ENCODE measurements at regions not wholly inside any gene's neighbourhood (a gene's known extent, or its start where the extent isn't known, plus 50 kb on each side); places are given as distances from the start of the nearest gene placed in this dataset.
"Not testable (repeated sequence)": the region's sequence is repeated elsewhere in the genome, so short reads cannot be mapped to it uniquely, and the experiment has no call there.

DNA sequence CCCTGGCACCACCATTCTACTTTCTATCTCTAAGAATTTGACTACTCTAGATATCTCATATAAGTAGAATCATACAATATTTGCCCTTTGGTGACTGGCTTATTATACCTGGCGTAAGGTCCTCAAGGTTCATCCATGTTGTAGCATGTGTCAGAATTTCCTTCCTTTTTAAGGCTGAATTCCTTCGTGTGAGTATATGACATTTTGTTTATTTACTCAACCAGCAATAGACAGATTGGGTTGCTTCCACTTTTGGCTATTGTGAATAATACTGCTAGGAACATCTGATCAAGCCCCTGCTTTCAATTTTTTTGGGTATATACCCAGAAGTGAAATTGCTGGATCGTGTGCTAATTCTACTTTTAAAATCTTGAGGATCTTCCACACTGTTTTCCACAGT lies 232.8 kb upstream of the MCHR2 start:
- no peak for DNase-seq (ENCODE audit: low read depth)

DNA sequence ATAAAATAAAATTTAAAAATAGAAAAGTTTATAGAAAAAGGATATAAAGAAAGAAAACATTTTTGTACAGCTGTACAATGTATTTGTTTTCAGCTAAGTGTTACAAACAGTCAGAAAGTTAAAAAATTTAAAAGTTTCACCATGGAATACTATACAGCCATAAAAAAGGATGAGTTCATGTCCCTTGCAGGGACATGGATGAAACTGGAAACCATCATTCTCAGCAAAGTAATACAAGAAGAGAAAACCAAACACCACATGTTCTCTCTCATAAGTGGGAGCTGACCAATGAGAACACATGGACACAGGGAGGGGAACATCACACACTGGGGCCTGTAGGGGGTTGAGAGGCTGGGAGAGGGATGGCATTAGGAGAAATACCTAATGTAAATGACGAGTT lies 229.9 kb upstream of the MCHR2 start:
- not testable (repeated sequence) for DNase-seq (ENCODE audit: low read depth)

DNA sequence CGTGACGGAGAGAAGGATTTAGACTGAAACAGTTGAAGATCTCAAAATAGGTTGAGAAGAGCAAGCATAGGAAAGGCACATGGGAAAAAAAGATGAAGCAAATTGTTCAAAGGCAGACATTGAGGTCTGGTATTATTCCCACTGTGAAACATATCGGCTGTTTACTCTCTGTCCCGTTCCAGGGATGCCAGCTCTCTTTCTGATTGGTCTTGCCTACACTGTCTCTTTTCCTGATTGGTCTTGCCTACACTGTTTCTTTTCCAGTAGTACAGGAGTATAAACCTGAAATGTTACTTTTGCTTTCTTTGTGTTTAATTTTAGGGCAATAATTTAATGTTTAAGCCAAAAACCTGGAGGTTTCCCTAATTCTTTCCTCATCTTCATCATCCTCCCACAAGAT lies 226.5 kb upstream of the MCHR2 start:
- DNase-seq (ENCODE audit: low read depth) = no peak

DNA sequence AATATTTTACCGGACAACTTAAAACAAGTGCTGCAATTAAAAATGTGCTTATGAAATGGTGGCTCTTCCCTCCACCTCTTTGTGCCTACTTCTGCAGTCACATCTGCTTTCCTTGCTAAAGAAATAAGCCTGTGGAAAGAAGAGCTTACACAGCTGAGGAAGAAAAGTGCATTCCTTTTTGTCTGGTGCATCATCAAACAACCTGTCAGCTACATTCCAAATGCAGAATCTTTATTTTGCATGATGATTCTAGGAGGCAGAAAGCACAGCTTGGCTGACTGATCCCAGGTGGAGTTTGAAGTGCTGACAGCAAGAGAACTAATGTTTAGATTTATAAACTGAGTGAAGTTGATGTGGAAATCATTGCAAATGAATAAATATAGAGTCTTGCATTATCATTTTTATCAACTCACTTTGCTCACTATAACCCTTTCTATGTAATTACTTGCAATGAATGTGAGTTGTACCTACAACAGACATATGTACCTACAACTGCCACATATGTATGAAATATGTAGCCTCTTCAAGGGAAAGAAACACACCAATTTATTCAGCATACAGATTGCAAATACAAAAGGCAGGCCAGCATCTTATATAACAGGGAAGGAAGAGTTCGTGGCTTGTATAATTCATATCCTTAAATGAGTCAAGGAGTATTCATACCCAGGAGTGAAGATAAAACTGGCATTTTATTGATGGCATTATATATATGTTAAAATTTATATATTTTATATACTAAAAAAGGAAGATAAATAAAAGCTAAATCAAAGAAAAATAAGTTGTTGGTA lies 223.4 kb upstream of the MCHR2 start:
- DNase-seq (ENCODE audit: low read depth) = no peak

DNA sequence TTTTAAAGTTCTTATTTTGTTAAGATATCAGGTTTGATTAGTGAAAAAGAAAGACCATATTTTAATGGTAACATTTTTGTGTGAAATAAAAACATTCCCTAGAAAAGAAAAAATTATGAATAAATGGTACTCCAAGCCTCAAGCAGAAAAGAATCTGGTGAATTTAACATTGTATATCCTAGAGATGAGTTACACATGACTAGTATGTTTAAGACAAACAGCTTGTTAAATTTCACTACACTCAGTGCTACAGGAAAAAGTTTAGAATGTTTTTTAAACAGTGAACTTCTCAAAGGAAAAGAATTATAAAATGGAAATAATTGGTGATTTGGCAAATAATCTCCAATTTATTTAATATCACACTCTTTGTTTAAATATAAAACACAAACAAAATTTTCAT lies 222.7 kb upstream of the MCHR2 start:
- DNase-seq (ENCODE audit: low read depth) = no peak

DNA sequence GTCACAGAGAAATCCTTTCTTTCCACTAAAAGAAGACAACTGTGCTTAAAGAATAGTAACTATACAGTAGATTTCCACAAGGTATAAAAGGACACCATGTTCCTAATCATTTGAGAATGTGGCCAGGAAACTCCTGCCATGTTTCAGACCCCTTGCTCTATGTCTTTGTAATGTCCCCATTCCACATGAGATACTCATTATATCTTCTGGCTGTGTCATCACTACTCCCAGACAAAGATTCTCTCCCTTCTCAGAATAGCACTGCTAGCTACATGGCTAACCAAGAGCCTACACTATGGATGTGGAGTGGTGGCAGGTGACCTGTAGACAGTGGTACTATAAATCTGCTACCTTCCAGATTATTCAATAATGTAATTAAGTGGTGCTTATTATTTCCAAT lies 218.1 kb upstream of the MCHR2 start:
- no peak for DNase-seq (ENCODE audit: low read depth)

DNA sequence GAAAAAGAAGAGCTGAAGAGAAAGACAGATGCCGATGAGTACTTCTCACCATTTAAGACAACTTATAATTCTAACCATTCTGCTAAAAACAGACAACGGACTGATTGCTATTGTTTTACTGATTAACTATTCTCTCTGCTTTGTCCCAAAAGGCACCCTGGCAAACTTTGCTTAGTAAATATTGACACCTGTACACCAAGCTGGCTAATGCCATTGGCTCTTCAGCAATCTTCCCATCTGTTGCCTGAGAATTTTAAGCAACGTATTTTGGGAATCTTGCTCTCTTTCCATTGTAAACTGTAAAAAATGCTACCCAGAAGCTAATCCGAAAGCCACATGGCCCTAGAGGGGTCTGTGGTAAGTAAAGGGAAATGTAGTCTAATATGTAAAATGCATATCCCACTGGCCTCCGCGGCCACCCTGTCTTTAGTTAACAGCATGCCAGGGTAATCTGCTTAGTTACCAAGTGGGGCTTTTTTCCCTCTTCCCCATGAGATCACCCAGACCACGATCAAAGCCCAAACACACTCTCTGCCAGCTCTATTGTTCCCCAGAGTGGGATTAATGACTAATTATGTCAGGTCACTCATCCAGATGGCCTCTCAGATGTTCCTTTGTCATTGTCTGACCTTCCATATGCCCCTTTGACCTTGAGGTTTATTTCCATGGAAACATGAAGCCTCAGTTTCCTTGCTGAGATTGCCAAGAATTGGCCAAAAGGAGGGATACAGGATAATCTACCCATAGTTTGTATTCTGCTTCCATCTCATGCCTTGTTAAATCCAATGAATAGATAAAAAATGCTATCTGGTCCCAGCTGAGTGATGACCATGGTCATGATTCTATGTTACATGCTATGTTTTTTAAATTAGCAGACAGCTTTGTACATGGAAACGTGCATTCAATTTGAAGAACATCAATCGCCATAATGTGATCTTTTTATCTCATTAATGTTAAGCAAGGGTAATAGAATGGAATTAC lies 216.4 kb upstream of the MCHR2 start:
- DNase-seq (ENCODE audit: low read depth) = no peak

DNA sequence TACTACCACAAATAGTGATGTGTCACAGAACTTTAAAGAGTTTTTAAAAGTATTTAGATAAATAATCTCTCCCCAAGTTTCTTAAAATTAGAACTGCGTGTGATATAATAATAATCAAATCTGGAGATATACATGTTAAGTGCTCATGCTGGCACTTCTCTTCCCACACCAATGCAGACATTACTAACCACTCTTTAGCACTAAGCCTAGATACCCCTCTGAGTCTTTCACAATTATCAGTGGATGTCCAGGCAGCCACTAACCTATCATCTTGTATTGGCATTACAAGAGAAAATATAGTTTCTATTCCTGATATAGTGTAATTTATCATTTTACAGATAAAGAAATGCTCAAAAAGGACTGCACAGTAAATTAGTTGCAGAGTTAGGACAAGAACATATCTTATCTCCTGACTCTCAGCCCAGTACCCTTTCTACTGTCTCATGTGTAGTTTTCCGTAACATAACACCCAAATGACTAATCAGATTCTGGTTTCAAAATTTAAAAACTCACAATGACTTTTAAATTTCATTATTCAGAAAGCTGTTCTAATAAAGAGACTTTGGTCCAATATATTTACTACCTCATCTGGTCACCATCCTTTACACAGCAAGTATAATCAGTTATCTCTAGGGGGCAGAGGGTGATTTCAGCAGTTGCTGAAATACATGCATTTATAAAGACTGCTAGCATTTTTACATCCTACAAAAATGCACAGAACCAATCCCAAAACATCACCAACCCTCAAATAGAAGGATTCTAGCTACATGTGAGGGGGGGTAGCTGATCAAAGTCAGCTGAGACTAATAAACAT lies 215.5 kb upstream of the MCHR2 start:
- no peak for DNase-seq (ENCODE audit: low read depth)

DNA sequence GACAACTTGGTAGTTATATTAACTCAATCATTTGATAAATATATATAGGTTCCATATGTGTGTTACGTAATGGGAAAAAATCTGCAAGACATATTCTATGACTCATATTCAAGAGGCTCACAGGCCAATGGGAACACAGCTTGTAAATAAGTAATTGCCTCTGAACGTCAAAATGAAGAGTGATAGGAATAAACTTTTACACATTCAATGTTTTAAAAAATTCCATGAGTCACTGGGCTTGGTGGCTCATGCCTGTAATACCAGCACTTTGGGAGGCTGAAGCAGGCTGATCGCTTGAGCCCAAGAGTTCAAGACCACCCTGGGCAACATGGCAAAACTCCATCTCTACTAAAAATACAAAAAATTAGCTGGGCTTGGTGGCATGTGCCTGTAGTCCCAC lies 209.4 kb upstream of the MCHR2 start:
- DNase-seq (ENCODE audit: low read depth) = no peak

DNA sequence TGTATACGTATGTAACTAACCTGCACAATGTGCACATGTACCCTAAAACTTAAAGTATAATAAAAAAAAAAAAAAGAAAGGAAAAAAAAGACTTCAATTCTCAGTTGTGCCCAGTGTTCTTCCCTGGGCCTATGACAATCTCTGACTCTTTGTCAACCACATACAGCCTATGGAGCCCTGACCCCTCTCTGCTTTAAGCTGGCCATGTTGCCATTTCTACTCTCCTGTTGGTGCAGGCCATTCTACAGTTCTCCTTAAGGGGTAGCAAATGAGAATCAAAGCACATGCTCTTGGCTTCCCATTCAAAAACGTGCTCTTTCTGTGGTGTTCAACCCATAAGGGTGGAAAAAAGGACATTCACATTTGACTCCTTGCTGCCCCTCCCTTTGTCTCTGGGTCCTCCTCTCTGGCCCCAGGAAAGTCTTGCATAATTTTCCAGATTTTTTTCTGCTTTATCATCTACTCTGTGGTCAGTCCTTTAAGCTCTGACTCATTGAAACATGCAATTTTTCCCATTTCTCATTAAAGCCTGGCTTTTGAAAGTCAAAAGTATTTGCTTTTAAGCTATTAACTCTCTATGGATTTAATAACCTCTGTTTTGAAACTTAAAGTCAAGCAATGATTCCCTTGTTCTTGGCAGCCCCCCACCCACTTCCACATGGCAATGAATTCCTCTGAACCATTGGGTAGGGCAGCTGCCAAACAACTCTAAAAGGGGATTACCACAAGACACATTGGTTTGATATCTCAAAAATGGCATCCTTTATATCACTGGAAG lies 208.6 kb upstream of the MCHR2 start:
- DNase-seq (ENCODE audit: low read depth) = no peak

DNA sequence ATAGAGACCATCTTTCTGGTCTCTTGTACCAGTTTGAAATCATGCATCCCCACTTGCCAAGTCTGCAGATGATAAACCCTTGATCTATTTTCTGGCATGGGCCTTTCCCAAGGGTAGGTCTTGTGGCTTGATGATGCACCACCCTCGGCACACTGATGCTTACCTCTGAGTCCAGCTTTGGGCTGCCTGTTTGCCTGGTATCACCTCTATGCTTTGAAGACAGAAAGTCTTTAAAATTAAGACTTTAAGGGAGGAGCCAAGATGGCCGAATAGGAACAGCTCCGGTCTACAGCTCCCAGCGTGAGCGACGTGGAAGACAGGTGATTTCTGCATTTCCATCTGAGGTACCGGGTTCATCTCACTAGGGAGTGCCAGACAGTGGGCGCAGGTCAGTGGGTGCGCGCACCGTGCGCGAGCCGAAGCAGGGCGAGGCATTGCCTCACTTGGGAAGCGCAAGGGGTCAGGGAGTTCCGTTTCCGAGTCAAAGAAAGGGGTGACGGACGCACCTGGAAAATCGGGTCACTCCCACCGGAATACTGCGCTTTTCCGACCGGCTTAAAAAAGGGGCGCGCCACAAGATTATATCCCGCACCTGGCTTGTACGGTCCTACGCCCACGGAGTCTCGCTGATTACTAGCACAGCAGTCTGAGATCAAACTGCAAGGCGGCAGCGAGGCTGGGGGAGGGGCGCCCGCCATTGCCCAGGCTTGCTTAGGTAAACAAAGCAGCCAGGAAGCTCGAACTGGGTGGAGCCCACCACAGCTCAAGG lies 202.4 kb upstream of the MCHR2 start:
- not testable (repeated sequence) for DNase-seq (ENCODE audit: low read depth)

DNA sequence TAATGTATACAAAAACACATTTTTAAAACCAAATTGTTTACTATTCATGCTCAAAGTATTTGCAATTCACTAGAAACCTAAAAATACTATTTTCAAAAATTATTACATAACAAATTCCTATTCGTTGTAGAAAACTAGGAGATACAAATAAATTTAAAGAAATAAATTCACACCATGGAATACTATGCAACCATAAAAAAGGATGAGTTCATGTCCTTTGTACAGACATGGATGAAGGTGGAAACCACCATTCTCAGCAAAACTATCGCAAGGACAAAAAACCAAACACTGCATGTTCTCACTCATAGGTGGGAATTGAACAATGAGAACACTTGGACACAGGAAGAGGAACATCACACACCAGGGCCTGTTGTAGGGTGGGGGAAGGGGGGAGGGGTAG lies 201.2 kb upstream of the MCHR2 start:
- DNase-seq (ENCODE audit: low read depth) = not testable (repeated sequence)

DNA sequence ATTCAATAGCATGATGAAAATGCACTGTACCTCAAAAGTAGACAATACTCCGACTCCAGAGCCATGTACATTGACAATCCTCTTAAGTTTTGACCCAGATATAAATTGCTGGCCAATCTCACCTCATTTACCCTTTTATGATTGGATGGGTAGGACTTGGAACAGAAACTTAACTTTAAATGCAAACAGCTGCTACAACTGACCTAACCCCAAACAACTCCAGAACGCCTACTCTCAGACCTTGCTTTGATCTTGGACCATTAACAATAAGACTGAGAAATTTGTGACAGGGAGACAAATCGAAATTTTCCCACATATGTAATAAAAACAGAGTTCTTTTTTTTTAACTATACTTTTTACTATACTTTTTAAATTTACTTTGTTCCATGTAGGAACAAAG lies 200.5 kb upstream of the MCHR2 start:
- DNase-seq (ENCODE audit: low read depth) = no peak

DNA sequence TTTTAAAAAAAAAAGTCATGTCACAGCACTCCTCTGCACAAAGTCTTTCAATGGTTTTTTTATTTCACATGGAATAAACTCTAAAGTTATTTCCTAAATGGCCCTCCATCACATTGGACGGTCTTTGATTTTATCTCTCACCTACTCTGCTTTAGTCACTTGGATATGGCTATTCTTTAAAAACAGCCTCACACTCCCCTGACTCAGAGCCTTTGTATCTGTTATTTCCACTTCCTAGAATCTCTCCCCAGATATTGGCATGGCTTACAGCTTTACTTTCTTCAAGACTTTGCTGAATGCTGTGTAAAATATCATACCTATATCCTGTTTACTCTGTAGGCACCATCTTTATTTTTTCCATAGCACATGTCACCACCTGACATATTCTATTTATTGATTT lies 194.7 kb upstream of the MCHR2 start:
- DNase-seq (ENCODE audit: low read depth) = no peak

DNA sequence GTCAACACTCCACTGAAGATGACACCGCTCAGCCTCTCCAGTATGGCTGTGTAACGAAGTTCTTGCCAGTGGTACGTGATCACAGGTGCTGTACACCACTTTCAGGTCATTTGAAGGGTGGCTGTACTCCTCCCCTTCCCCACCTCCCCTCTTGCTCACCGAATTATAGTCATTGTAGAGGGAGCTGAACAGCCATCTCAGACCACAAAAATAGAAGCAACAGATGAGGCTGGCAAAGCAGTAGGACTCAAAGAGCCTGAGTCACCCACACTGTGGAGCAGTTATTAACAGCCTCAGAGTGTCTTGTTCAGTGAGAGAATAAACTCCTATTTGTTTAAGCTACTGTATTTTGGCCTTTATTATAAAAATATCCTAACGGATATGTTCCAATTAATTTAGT lies 192.5 kb upstream of the MCHR2 start:
- DNase-seq (ENCODE audit: low read depth) = no peak

DNA sequence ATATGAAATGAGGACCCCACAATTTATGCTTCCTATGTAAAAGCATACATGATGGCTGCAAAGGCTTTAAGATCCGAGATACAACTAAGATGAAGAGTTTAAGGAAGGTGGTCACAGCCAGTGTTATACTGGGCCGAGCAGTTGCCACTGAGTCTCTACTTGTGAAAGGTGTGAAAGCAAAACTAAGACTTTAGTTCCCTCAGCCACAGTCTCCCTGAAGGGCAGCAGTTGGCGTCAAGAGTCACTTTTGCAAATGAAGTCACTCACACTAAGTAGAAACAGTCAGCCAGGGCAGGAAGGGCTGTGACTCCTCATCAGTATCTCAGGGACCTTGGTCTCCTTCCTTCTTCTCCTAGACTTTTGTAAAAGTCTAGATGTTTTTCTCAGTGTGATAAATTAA lies 191.6 kb upstream of the MCHR2 start:
- no peak for DNase-seq (ENCODE audit: low read depth)

DNA sequence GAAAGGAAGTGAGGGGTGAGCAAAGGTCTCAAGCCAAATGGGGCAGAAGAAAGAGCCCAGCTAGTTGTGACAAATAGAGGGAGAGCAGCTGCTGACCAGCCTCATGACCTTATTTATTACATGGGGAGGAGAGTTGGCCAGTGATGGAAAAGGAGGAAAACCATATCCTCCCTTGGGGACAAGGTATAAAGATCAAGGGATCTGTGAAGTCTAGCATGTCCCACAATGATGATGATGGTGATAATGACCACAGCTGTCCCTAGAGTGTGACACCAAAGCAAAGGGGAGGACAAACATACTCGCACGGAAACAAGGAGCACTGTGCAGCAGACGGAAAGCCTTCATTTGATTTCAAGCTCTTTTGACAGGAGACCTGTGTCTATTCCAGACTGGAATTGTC lies 190.4 kb upstream of the MCHR2 start:
- DNase-seq (ENCODE audit: low read depth) = no peak

DNA sequence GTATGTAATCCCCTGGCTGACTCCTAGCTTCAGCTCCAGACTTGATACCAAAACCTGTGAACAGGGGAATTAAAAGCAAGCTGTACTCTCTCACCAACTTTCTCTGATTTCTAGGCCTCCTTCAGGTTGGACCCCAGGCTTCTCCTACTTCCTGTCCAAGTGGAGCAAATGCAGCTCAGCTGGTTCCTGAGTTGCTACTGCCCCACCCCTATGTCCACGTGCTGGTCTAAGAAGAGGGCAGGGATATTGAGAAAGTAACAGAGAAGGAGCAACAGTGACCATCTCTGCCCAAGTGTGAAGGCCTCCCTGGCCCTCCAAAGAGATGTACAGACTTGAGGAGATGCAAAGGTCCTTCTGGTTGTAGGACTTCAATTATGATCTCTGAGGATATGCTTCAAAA lies 188.3 kb upstream of the MCHR2 start:
- no peak for DNase-seq (ENCODE audit: low read depth)

DNA sequence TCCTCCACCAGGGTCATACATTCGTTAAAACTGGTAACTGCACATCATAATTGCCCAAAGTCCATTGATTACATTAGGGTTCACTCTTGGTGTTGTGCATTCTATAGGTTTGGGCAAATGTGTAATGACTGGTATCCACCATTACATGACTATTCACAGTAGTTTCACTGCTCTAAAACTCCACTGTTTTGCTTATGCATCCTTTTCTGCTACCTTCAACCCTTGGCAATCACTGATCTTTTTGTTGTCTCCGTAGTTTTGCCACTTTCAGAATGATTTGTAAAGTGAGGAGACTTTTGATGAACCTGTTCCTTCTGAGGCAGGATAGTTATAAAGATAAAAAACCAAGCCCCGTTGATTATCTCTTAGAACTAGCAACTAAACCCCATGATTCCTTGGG lies 187.3 kb upstream of the MCHR2 start:
- no peak for DNase-seq (ENCODE audit: low read depth)

DNA sequence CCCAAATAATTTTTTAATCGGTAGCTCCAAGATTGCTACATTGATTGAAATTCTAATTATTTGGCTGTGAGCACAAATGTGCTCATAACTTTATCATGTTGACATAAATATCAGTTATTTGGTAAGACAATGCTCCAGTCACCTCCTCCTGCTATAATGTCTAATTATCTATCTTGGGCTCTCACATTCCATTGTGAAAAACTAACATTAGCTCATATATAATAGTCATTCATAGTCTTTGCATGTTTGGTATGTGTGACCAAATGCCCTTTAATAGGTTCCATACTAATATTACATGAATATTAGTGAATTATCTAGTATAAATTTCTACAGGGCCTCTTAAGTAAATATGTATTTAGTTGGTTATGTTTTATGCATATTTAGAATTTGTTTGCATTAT lies 185.6 kb upstream of the MCHR2 start:
- DNase-seq (ENCODE audit: low read depth) = no peak

DNA sequence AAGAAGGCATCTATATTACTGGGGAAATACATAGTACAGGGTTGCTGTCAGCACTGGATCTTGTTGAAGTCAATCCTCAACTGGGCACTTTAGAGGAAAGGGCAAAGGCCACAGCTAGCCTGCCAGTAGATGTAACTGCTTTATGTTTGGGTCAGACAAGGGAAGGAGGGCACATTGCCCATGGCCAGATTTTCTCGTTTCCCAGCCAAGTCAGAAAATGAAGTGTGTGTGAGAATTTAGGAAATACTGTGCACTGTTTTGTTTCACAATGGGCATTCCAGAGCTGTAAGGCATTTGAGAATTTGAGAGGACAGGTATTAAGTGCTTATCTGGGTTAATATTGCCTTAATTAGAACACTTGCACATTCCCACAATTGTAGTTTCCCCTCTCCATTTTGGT lies 183.9 kb upstream of the MCHR2 start:
- no peak for DNase-seq (ENCODE audit: low read depth)

All from stimulated activated CD8-positive, alpha-beta memory T cell treated with anti-CD3 and anti-CD28 coated beads, Interleukin-12 subunit alpha, Interleukin-12 subunit beta, amount 100 ng/mL, for 4 hours (primary cell).